Natural killer cell (primary cell): ENCODE measurements at regions not wholly inside any gene's neighbourhood (a gene's known extent, or its start where the extent isn't known, plus 50 kb on each side); places are given as distances from the start of the nearest gene placed in this dataset.

Source experiments
- ATAC-seq, 3 donors: fragments of 150-1000 bp in 2 of 3; fragments of 200-7000 bp in 1 of 3; cut with Tn5 transposase; 1 replicate in 1 of 3; 2 replicates in 2 of 3; pipeline ENCODE4 v1.10.0; 2021; ENCODE audit warnings: mild to moderate bottlenecking in 2 of 3, moderate library complexity in 2 of 3
- DNase-seq, 2 donors: peaks; one replicate each; pipeline versions ENCODE4 v3.0.0 to v3.0.0-alpha.2; 2013 to 2021; ENCODE audit warnings: mixed read lengths in 1 of 2
- H3K27ac ChIP-seq: one replicate; pipeline ENCODE4 v1.5.1; 2013; ENCODE audit warnings: mild to moderate bottlenecking, low read length
- H3K27me3 ChIP-seq: one replicate; pipeline ENCODE4 v1.6.1; 2013; ENCODE audit warnings: low read length; ENCODE audit not compliant: control insufficient read depth, insufficient read depth
- H3K36me3 ChIP-seq: one replicate; pipeline ENCODE4 v1.6.1; 2013; ENCODE audit warnings: low read length; ENCODE audit not compliant: control insufficient read depth, insufficient read depth
- H3K4me1 ChIP-seq: one replicate; pipeline ENCODE4 v1.6.1; 2013; ENCODE audit warnings: low read length; ENCODE audit not compliant: control insufficient read depth, insufficient read depth
- H3K4me3 ChIP-seq: one replicate; pipeline ENCODE4 v1.5.1; 2013; ENCODE audit warnings: low read length
- H3K9me3 ChIP-seq: one replicate; pipeline ENCODE4 v1.6.1; 2013; ENCODE audit warnings: low read length; ENCODE audit not compliant: control insufficient read depth, insufficient read depth
- H3K27ac Mint-ChIP-seq, 2 donors: one replicate each; pipeline ENCODE4 v1.8.0; 2022; ENCODE audit warnings: mild to moderate bottlenecking in 2 of 2, mixed read lengths in 2 of 2, moderate library complexity in 1 of 2
- H3K27me3 Mint-ChIP-seq, 2 donors: one replicate each; pipeline ENCODE4 v1.8.0; 2022; ENCODE audit warnings: low read depth in 2 of 2, mixed read lengths in 2 of 2
- H3K36me3 Mint-ChIP-seq: one replicate; pipeline ENCODE4 v1.8.0; 2022; ENCODE audit warnings: mixed read lengths
- H3K4me1 Mint-ChIP-seq, 2 donors: one replicate each; pipeline ENCODE4 v1.8.0; 2022; ENCODE audit warnings: mixed read lengths in 2 of 2
- H3K4me3 Mint-ChIP-seq: one replicate; pipeline ENCODE4 v1.8.0; 2022; ENCODE audit warnings: mild to moderate bottlenecking, moderate library complexity, mixed read lengths
- H3K9me3 Mint-ChIP-seq, 2 donors: one replicate each; pipeline ENCODE4 v1.8.0; 2022; ENCODE audit warnings: mixed read lengths in 2 of 2
- WGBS: methylation state at CpG from one replicate; pipeline ENCODE4 v1.1.7; 2013; ENCODE audit warnings: missing lambda C conversion rate; ENCODE audit not compliant: insufficient coverage; 5-methylcytosine and 5-hydroxymethylcytosine counted together
- intact Hi-C: fragments of 100-400 bp; cut with micrococcal nuclease; formaldehyde crosslinking; loops from one replicate; pipeline ENCODE4 v1.14.2; 2022
- TF ChIP-seq, protein P1 (sequence below): fragments of 200-600 bp; IDR thresholded peaks from one replicate; pipeline ENCODE4 v1.8.0; 2022; ENCODE audit warnings: antibody characterized with exemption

GRCh38 chr2:120947327-120947726 is 211.7 kb downstream of the GLI2 start:
- Histone ChIP-seq H3K9me3 (no peaks in the 10 kb centered on the region), H3K27me3 (no peaks in the 10 kb centered on the region), H3K27ac (no peak overlapping the region), H3K4me3 (no peak overlapping the region), H3K4me1 (no peaks in the 10 kb centered on the region), H3K36me3 (no peaks in the 10 kb centered on the region)
- no peaks in the 10 kb centered on the region for H3K9me3 Mint-ChIP-seq
- TF ChIP-seq, protein P1, sequence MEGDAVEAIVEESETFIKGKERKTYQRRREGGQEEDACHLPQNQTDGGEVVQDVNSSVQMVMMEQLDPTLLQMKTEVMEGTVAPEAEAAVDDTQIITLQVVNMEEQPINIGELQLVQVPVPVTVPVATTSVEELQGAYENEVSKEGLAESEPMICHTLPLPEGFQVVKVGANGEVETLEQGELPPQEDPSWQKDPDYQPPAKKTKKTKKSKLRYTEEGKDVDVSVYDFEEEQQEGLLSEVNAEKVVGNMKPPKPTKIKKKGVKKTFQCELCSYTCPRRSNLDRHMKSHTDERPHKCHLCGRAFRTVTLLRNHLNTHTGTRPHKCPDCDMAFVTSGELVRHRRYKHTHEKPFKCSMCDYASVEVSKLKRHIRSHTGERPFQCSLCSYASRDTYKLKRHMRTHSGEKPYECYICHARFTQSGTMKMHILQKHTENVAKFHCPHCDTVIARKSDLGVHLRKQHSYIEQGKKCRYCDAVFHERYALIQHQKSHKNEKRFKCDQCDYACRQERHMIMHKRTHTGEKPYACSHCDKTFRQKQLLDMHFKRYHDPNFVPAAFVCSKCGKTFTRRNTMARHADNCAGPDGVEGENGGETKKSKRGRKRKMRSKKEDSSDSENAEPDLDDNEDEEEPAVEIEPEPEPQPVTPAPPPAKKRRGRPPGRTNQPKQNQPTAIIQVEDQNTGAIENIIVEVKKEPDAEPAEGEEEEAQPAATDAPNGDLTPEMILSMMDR: no peak
- DNase-seq: no peak
- no peaks in the 10 kb centered on the region for H3K36me3 Mint-ChIP-seq
- H3K4me3 Mint-ChIP-seq: no peak overlapping the region
- intact Hi-C loops: no loop called here
- H3K27me3 Mint-ChIP-seq: no peaks in the 10 kb centered on the region
- 95% methylated on average over 5 of the region's 5 CpGs for WGBS
- no peak for ATAC-seq
- H3K27ac Mint-ChIP-seq: no peak overlapping the region
- no peaks in the 10 kb centered on the region for H3K4me1 Mint-ChIP-seq

DNA sequence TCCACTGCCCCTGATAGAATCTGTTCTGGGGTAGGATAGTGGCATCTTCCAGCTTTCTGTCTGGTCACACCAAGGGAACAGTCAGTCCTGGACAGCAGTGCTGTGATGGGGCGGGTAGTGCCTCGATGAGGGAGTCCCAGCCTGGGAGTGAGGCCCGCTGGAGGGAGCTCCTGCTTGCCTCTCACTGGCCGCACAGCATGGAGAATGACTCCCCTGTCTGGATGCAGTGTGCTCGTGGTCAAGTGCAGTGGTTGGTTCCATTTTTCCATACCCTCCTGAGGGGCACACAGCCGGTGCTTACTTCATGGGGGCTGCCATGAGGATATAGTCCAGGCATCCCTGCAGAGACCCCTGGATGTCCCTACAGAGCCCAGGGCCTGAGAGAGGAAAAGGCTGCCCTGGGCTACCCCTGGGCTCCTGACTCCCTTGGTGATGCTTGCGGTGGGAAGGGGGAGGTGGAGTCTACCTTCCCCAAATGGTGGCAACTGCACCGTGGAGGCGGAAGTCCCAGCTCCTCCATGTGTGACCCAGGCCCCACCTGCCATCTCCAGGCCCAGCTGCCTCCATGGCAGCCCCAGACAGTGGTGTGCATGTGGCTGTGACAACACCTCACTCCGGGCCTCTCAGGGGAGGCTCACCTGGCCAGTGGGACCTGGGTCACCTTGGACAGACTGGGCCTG is 212.5 kb downstream of the GLI2 start:
- Mint-ChIP-seq H3K27ac (no peak overlapping the region), H3K9me3 (no peaks in the 10 kb centered on the region), H3K27me3 (no peaks in the 10 kb centered on the region), H3K36me3 (no peaks in the 10 kb centered on the region), H3K4me3 (no peak overlapping the region), H3K4me1 (no peaks in the 10 kb centered on the region)
- WGBS: 89% methylated on average over 10 of the region's 10 CpGs
- TF ChIP-seq, protein P1: no peak
- H3K36me3 ChIP-seq: no peaks in the 10 kb centered on the region
- ATAC-seq (no peak), DNase-seq (no peak)
- intact Hi-C loops: no loop called here
- H3K27ac ChIP-seq: no peak overlapping the region
- no peak overlapping the region for H3K4me3 ChIP-seq
- H3K4me1 ChIP-seq: no peaks in the 10 kb centered on the region
- H3K27me3 ChIP-seq: no peaks in the 10 kb centered on the region
- H3K9me3 ChIP-seq: no peaks in the 10 kb centered on the region

DNA sequence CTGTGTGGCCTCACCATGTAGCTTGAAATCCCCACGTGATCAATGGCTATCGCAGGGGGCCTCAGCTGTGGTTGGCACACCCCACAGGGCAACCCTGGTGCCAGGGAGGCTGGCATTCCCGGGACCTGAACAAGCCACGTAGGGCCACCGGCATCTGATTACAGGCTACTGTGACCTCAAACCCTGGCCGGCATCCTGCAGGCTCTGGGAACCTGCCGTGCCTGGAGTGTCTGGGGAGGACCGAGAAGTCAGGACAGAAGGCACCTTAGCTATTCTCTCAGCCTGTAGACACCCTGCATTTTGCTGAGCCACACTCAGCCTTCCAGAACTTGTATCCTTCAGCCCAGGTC is 213.0 kb downstream of the GLI2 start:
- Histone ChIP-seq H3K9me3 (no peaks in the 10 kb centered on the region), H3K36me3 (no peaks in the 10 kb centered on the region), H3K4me3 (no peak overlapping the region), H3K27me3 (no peaks in the 10 kb centered on the region), H3K4me1 (no peaks in the 10 kb centered on the region), H3K27ac (no peak overlapping the region)
- H3K4me3 Mint-ChIP-seq: no peak overlapping the region
- DNase-seq: no peak
- H3K9me3 Mint-ChIP-seq: no peaks in the 10 kb centered on the region
- H3K36me3 Mint-ChIP-seq: no peaks in the 10 kb centered on the region
- H3K27ac Mint-ChIP-seq: no peak overlapping the region
- intact Hi-C loops: no loop called here
- WGBS: 87% methylated on average over 8 of the region's 8 CpGs
- no peaks in the 10 kb centered on the region for H3K4me1 Mint-ChIP-seq
- no peaks in the 10 kb centered on the region for H3K27me3 Mint-ChIP-seq
- no peak for ATAC-seq
- TF ChIP-seq, protein P1: no peak
